Stimulated activated CD4-positive, alpha-beta T cell treated with anti-CD3 and anti-CD28 coated beads, Interleukin-12 subunit alpha, Interleukin-12 subunit beta, amount 100 ng/mL, for 48 hours (primary cell): ENCODE measurements at regions not wholly inside any gene's neighbourhood (a gene's known extent, or its start where the extent isn't known, plus 50 kb on each side); places are given as distances from the start of the nearest gene placed in this dataset.

Experiments
- DNase-seq, 3 donors: peaks; one replicate each; pipeline ENCODE4 v3.0.0-alpha.2; 2020; ENCODE audit warnings: low read depth in 2 of 3, low spot score in 1 of 3

DNA sequence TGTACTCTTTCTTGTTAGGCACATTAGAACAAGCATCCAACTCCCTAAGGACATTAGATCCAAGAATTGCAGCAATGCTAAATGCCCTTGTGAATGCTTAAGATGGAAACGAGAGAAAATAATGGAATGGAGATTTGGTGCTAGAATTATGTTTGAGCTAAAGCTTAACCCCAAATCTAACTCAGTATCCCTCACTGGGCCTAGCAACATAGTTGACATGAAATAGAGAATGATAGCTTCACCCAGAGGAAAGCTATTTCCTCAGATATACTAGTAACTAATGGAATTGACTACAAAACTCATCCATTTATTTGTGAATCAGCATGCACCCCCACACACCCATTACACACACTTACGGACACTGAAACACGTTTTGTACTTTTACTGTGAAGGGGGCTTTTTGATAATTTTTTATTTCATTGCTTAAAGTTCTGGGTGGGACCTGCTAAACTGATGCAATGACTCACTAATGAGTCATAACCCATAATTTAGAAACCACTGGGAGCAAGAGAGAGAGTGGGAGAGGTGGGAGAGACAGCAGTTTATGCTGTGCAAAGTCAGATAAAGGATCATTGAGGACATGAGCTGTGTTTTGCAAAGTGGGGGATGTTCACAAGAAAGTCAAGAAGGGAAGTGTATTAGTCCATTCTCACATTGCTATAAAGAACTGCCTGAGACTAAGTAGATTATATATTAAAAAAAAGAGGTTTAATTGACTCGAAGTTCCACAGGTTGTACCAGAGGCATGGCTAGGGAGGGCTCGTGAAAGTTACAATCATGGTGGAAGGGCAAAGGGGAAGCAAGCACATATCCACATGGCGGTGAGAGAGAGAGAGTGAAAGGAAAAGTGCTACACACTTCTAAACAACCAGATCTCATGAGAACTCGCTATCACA, 382.7 kb downstream of the SFMBT2 start:
- no peak for DNase-seq

DNA sequence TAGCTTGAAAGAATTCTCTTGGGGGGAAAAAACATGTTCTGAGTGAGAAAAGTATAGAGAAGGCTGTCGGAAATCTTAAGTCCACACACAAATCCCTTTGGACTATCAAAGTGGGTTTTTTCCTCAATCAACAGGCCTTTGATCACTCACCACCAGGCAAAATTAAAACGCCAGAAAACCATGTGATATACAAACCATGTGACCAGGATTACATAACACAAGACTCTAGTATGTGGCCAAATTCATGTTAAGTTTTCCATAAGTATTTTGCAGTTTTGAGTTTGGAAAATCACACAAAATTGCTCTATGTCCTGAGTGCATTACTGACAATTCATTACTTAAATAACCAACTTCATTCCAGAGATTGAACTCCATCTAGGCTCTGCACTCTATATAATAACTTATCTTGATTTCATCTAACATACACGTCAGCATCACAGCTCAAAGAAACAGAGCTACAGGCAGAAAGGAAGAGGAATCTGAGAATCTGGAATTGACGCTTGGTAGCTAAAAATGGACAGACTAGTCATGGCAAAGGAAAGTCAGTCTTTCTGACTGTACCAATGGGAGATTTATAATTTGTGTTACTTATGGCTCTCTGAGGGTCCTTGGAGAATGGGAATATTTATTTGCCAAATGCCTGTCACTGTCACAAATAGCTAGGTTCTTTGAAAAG, 383.5 kb downstream of the SFMBT2 start:
- no peak for DNase-seq

DNA sequence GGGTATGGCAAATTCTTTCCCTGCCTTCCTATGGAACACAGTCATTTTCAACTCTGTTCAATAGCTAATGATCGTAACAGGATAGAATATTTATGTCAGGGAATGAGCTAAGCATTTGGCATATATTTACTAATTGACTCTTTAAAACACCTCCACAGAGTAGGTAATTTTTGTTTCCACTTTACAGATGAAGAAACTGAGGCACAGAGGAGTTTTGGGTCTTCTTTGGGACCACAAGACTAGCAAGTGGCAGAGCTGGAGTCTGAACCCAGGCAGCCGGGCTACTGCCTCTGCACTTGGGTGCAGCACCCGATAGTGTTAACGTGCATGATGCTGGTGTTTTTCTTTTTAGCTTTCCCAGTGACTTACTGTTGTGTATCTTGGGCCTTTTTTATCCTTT, 384.0 kb downstream of the SFMBT2 start:
- DNase-seq = no peak

DNA sequence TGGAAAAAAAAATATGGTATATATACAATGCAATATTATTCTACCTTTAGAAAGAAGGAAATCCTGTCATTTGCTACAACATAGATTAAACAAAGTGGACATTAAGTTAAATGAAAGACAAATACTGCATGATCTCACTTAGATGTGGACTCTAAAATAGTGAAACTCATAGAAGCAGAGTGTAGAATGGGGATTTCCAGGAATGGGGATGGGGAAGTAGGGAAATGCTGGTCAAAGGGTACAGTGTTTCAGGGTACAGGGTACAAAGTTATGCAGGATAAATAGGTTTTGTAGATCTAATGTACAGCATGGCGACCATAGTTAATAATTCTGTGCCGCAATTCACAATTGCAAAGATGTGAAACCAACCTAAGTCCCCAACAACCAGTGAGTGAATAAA, 385.5 kb downstream of the SFMBT2 start:
- DNase-seq = no peak

DNA sequence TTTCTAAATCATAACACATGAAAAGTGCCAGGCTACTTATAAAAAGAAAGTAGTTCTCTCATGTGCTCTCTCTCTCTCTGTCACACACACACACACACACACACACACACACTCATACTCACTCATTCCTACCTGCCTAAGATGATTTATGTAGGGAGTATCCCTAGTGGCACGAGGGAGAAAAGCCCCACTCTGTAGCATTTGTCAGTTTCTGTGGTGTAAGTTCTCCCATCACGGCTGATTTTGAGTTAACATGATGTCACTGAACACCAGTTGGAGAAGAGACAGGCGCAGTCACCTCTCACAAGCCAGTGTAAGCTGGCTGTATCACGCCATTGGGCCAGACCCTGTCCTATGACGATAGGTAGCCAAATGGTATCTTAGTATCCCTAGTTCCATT, 395.4 kb downstream of the SFMBT2 start:
- DNase-seq = no peak

DNA sequence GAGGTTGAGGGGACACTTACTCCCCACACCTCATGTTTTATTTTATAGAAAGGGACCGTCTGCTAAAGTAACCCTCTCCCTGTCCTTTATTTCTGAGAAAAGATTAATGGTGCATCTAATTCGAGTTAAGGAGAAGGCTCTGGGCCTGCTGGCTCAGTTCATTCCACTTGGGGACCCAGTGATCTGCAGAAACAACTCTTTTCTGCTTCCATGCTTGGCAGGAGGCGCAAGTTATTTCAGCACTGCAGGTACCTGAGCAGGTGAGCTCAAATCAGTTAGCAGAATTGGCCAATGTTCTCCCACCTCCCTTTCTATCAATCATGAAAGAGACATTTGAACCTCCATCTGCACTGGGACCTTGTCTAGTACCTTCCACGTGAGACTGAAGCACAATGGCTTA, 396.1 kb downstream of the SFMBT2 start:
- no peak for DNase-seq

DNA sequence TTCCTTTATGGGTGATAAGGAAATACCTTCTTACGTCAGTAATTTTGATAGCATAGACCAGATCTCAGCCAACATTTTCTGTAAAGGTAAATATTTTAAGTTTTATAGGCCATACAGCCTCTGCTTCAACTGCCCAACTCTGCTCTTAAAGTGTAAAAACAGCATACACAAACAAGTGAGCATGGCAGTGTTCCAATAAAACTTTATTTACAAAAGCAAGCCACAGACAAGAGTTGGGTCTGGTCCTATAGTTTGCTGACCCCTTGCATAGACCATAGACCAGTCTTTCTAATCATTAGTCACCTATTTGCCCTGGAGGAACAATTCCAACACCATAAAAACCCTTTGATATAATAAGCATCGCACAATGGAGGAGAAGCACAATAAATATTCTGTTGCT, 398.8 kb downstream of the SFMBT2 start:
- DNase-seq = no peak

DNA sequence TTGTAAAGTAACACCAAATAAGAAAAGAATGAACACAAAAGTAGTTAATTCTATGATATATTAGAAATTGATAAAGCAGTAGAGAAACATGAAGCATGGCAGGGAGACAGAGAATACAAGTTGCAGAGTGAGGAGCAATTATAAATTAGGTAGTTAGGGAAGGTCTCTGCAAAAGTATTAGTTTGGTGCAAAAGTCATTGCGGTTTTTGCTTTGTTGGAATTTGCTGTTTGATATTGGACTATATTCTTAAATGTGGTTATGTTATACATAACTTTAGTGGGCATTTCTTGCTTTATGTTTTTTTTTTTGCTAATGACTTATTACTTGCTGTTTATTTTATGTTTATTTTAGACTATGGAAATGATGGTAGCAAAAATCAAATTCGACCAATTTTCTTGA, 402.2 kb downstream of the SFMBT2 start:
- DNase-seq = no peak

DNA sequence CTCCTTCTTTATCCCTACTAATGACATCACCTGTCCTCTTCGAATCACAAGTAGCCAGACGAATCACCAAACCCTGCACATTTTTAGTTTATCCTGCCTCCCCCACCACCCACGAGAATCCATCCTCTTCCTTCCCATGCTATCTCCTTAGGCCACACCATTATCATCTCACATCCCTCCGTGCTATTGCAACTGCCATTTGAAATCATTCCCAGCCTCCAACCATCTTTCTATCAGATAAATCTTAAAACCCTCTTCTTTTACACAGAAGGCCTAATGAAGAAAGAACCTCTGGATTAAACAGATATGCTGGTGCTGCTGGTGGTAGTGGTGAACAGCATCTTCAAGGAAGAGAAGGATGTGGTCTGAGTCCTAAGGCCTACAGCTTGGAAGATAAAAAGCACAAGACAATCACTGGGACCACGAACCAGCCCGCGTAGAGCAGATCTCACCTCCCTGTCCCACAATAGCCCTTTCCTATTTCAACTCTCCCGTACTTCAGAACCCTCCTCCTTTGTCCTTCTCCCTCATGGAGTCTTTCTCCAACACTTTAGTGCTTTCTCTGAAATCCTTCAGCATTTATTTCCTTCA, 403.1 kb downstream of the SFMBT2 start:
- DNase-seq = no peak

DNA sequence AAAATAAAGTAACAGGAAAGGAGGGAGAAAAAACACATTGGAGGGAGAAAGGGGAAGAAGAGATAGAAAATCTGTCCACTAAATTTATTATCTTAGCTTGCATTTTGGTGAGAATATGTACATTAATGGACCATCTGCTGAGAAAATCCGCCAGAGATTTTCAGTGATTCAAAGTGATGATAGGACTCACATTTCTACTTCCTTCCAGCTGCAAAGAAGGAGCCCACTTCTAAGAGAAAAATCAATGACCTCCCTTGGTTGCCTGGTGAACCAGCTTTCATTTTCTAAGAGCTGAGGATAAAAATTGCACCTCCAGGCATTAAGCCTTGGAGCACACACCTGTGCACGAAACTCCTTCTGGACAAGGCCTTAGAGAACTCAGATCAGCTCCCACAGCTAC, 404.3 kb downstream of the SFMBT2 start:
- DNase-seq = no peak

DNA sequence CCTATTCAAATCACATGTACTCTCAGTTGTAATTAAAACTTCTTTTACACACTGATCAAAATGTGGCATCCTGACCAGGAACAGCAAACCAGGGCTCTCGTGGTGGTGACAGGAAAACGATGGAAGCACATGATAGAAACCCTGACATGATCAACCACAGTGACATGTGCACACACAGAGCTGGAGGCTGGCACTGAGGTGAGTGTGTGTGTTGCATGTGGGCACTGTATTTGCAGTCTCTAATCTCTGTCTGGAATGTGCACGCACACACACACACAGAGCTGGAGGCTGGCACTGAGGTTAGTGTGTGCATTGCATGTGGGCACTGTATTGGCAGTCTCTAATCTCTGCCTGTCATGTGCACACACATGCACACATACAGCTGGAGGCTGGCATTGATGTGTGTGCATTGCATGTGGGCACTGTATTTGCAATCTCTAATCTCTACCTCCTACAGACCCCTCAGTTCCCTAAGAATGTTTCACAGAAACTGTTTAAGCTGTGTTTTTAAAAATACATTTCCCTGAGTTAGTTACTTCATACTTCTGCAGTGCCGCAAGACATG, 406.9 kb downstream of the SFMBT2 start:
- DNase-seq = no peak

DNA sequence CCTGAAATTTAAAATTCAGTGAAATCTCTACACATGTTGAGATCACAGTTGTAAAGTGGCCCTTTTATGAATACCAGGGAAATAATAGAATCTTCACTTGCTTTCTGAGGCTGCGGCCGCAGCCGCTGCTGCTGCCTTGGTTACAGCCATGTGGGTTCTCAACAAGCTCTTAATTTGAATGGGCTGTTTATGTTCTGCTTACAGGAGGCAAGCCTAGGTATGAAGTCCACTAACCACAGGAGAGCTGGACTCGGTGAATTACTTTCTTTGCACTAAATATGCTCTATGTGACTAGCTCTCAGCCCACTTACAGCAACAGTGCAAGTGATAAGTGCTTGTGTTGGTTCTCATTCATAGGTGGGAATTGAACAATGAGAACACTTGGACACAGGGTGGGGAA, 410.8 kb downstream of the SFMBT2 start:
- no peak for DNase-seq

DNA sequence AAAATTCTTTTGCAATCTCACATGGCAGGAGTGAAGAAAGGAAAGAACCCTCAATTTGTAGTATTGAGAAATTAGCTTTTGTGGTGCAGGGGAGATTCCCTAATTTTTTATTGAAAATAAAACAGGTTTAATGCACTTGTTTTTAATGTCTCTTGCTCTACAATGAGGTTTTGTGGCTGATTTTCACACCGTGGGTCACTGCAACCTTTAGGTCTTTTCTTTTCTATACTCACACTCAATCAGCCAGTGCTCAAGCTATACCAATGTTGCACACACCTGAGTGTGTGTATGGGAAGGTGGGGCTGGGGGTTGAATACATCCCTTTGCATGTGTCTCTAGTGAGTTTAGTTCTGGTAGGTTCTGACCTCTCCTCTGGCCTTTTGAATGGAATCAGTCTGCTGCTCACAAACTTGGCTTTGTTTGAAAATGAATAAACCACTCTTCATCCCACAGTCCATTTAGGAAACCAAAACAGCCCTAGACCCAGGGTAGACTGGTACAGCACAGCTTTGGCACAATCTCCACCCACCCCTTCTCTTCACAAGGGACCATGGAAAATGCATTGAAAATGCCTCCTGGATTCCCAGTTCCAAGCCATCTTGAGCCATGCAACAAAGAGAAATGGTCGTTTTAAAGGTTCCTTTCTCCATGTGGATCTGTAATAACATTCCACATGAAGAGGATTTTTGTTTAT, 411.5 kb downstream of the SFMBT2 start:
- DNase-seq = no peak

DNA sequence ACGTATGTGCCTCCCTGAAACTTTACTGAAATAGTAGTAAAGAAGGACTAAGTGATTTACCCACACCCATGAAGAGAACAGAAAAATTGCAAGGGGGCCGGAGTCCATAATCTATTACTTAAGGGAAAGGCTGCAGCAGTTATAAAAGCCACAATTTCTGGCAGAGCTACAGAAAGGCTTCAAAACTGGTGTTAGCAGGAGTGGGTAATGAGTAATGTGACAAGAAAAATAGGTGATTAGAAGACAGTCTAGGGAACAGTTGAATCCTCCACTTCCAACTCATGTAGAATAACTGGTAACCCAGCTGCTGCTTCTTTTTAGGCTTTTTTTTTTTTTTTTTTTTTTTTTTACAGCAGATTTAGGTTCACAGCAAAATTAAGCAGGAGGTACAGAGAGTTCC, 413.3 kb downstream of the SFMBT2 start:
- no peak for DNase-seq

DNA sequence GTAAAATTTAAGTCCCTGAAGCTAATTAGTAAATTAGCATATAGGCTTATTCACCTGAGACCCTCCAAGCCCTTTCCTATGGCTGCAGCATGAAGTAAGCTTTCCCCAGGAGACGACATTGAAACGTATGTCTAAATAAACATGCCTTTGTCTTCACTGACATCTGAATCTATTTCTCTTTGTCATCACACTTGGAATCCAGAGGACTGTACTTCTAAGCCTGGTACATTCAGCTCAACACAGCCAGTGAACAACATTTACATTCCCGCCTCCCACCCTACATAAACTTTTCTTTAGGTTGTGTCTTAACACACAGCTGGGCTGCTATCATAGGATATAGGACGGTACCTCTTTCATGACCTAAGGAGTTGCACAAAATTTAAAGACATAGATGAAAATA, 414.4 kb downstream of the SFMBT2 start:
- DNase-seq = no peak

DNA sequence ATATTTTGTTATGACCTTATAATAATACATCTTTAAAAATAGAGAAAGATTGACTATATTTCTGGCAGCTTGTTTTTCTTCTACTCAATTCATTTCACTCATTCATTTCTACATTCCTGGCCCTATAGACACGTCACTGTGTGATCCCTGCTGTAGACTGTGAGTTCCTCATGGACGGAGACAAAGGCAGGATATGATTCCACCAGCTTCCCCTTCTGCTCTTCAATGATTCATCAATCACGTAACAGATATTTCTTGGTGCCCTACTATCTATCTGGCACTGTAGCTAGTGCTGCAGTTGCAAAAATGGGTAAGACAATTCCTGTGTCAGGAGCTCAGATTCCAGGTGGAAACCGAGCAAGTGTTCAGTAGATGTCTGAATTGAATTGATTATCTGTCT, 415.0 kb downstream of the SFMBT2 start:
- DNase-seq = no peak

DNA sequence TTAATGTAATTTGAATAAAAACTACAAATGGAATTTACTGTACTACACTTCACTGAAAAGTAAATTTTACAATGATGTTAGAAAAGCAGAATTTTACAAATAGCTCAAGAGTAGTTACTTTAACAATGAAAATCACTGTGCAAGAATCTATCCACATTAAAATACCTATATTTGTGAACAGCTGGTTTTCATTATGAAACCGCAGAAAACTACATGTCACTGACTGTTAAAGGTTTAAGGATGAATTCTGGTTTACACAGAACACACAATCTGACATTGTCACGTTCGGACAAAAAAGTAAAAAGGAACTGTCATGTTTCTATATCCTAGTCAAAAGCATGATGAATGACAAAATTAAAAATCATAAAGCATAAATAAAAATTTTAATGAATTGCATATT, 415.3 kb upstream of the PRKCQ start:
- no peak for DNase-seq

DNA sequence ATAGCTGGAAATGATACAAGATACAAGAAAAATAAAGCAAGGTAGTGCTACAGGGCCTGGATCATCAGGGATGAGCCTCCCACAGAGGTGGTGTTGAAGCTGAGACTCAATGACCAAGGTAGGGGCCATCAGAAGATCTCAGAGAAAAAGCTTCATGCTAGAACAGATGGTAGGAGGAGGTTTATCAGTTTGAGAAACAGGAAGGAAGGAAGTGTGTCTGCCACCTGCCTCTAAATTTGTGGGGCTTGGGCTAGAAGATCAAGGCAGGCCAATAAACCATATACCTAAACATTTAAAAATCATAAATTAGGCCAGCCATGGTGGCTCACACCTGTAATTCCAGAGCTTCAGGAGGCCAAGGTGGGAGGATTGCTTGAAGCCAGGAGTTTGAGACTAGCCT, 410.8 kb upstream of the PRKCQ start:
- DNase-seq = no peak

DNA sequence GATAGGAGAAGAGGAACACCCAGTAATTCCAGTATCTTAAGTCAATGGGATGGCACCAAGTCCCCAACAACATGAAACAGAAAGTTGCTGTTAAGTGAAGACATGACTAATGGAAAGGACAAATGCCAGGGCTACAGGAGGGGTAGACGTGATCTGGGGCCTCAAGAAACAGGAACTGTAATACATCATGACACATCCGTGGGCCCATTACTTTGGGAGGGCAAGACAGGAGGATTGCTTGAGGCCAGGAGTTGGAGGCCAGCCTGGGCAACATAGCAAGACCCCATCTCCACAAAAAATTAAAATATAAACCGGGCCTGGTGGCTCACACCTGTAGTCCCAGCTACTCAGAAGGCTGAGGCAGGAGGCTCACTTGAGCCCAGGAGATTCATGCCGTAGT, 408.6 kb upstream of the PRKCQ start:
- DNase-seq = no peak

DNA sequence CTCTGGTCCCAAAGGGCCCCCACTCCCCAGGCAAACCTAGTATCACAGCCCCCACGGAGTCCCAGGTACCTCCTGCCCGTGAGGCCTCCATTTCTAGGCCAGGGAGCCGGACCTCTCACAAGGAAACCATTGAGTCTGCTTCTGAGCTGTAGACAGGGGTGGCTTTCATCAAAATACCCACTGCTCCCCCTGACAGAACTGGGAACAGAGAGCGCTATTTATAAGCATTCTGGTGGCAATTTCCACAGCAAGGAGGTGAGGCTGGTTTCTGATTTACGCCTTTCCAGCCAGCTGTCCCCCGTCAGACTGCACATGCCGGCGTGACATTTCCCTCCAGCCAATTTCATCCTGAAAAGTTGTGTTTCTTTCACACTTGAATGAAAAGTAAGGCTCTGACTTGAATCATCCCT, 407.5 kb upstream of the PRKCQ start:
- no peak for DNase-seq

DNA sequence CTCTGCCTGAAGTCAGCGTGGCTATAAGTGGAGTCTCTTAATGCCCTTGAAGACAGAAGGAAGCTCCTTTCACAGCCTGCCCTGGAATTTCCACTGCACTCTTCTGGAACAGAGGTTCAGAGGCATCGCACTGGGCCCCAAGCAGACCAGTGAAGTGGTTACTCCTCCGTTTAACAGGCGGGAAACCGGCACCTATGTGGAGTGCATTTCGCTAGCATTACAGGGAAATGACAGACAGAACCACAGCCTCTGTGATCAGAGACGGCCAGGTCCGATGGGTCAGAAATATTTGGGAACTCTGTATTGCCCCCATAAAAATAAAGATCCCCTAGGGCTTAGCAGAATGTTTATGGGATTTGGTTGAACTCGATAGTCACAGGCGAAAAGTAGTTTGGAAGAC, 406.9 kb upstream of the PRKCQ start:
- DNase-seq = no peak
